Mesothelial cell of epicardium (in vitro differentiated cells): ENCODE measurements at regions not wholly inside any gene's neighbourhood (a gene's known extent, or its start where the extent isn't known, plus 50 kb on each side); places are given as distances from the start of the nearest gene placed in this dataset.

ENCODE experiments used
- DNase-seq, 2 experiments: peaks; one replicate each; pipeline ENCODE4 v3.0.0; 2021; ENCODE audit warnings: low spot score in 2 of 2; ENCODE audit not compliant: unreplicated experiment in 2 of 2
- H3K27ac Mint-ChIP-seq: 2 replicates; pipeline ENCODE4 v1.8.0; 2021; ENCODE audit warnings: mixed read lengths
- H3K27me3 Mint-ChIP-seq: 2 replicates; pipeline ENCODE4 v1.8.0; 2021; ENCODE audit warnings: low read depth, mixed read lengths
- H3K36me3 Mint-ChIP-seq: 2 replicates; pipeline ENCODE4 v1.8.0; 2021; ENCODE audit warnings: mixed read lengths
- H3K4me1 Mint-ChIP-seq: 2 replicates; pipeline ENCODE4 v1.8.0; 2021; ENCODE audit warnings: mixed read lengths
- H3K4me3 Mint-ChIP-seq: 2 replicates; pipeline ENCODE4 v1.8.0; 2021; ENCODE audit warnings: mild to moderate bottlenecking, moderate library complexity, mixed read lengths
- H3K9me3 Mint-ChIP-seq: 2 replicates; pipeline ENCODE4 v1.8.0; 2021; ENCODE audit warnings: mixed read lengths
- CTCF ChIP-seq: fragments of 200-600 bp; sonication (generic); IDR thresholded peaks from one replicate; pipeline ENCODE4 v1.5.0; 2021; ENCODE audit warnings: antibody characterized with exemption; ENCODE audit not compliant: unreplicated experiment

- TF ChIP-seq CTCF: no peak
- no peak for DNase-seq
- peaks cover 10% of the 10 kb centered on the region for H3K9me3 Mint-ChIP-seq
- no peaks in the 10 kb centered on the region for H3K36me3 Mint-ChIP-seq
- no peak overlapping the region for H3K4me3 Mint-ChIP-seq
- H3K27me3 Mint-ChIP-seq: no peaks in the 10 kb centered on the region
- peaks cover 5% of the 10 kb centered on the region for H3K4me1 Mint-ChIP-seq
- H3K27ac Mint-ChIP-seq: no peak overlapping the region
These were observed 165.5 kb upstream of the C11orf58 start for GRCh38 chr11:16572945-16573344.

- H3K36me3 Mint-ChIP-seq: no peaks in the 10 kb centered on the region
- H3K4me1 Mint-ChIP-seq: no peaks in the 10 kb centered on the region
- H3K9me3 Mint-ChIP-seq: no peaks in the 10 kb centered on the region
- H3K4me3 Mint-ChIP-seq: no peak overlapping the region
- no peak overlapping the region for H3K27ac Mint-ChIP-seq
- no peaks in the 10 kb centered on the region for H3K27me3 Mint-ChIP-seq
- no peak for TF ChIP-seq CTCF
- no peak for DNase-seq
These were observed 177.3 kb upstream of the C11orf58 start for GRCh38 chr11:16561150-16561549.

- Mint-ChIP-seq H3K36me3 (no peaks in the 10 kb centered on the region), H3K27me3 (no peaks in the 10 kb centered on the region), H3K27ac (no peak overlapping the region), H3K4me3 (no peak overlapping the region), H3K4me1 (no peaks in the 10 kb centered on the region), H3K9me3 (no peaks in the 10 kb centered on the region)
- TF ChIP-seq CTCF: no peak
- DNase-seq: no peak
These were observed 180.0 kb upstream of the C11orf58 start for GRCh38 chr11:16558494-16558893.

- no peak overlapping the region for H3K27ac Mint-ChIP-seq
These were observed 182.5 kb upstream of the C11orf58 start for GRCh38 chr11:16555956-16556355.

GRCh38 chr11:16554361-16554760 lies 184.1 kb upstream of the C11orf58 start:
- Mint-ChIP-seq H3K27me3 (no peaks in the 10 kb centered on the region), H3K4me1 (no peaks in the 10 kb centered on the region), H3K27ac (no peak overlapping the region), H3K9me3 (peaks cover 5% of the 10 kb centered on the region), H3K36me3 (peaks cover 6% of the 10 kb centered on the region), H3K4me3 (no peak overlapping the region)
- no peak for TF ChIP-seq CTCF
- no peak for DNase-seq

More at GRCh38 chr11:16555956-16556355, 182.5 kb upstream of the C11orf58 start:
- Mint-ChIP-seq H3K9me3 (no peaks in the 10 kb centered on the region), H3K4me3 (no peak overlapping the region), H3K36me3 (peaks cover 2% of the 10 kb centered on the region), H3K27me3 (no peaks in the 10 kb centered on the region), H3K4me1 (no peaks in the 10 kb centered on the region)
- no peak for TF ChIP-seq CTCF
- DNase-seq: no peak

- no peak for TF ChIP-seq CTCF
- no peak overlapping the region for H3K27ac Mint-ChIP-seq
- H3K4me3 Mint-ChIP-seq: no peak overlapping the region
- no peak for DNase-seq
- no peaks in the 10 kb centered on the region for H3K27me3 Mint-ChIP-seq
- H3K9me3 Mint-ChIP-seq: peaks cover 35% of the 10 kb centered on the region
- no peaks in the 10 kb centered on the region for H3K4me1 Mint-ChIP-seq
- peaks cover 19% of the 10 kb centered on the region for H3K36me3 Mint-ChIP-seq
These were observed 190.6 kb upstream of the C11orf58 start for GRCh38 chr11:16547879-16548278.
